HG03097 (cell line): ENCODE measurements at regions not wholly inside any gene's neighbourhood (a gene's known extent, or its start where the extent isn't known, plus 50 kb on each side); places are given as distances from the start of the nearest gene placed in this dataset.

ENCODE experiments used
- ATAC-seq: cut with Tn5 transposase; IDR thresholded peaks from one replicate; pipeline ENCODE4 v1.9.1; 2021; ENCODE audit not compliant: unreplicated experiment, low FRiP score

- ATAC-seq, result no peak
Observed at GRCh38 chr5:2281446-2281845, 398.7 kb upstream of the IRX4 start.

GRCh38 chr5:2280318-2280717, 397.6 kb upstream of the IRX4 start:
- no peak for ATAC-seq

GRCh38 chr5:2278825-2279456, 396.2 kb upstream of the IRX4 start:
- ATAC-seq, result no peak

- ATAC-seq, result no peak
Observed at GRCh38 chr5:2277886-2278285, 395.2 kb upstream of the IRX4 start.

GRCh38 chr5:2276101-2276500, 393.4 kb upstream of the IRX4 start:
- ATAC-seq, result no peak

- no peak for ATAC-seq
Observed at GRCh38 chr5:2272755-2273154, 390.0 kb upstream of the IRX4 start.

GRCh38 chr5:2272039-2272438, 389.3 kb upstream of the IRX4 start:
- no peak for ATAC-seq

GRCh38 chr5:2271316-2271715, 388.6 kb upstream of the IRX4 start:
- no peak for ATAC-seq

- ATAC-seq, result no peak
Observed at GRCh38 chr5:2270467-2270866, 387.7 kb upstream of the IRX4 start.

- ATAC-seq, result no peak
Observed at GRCh38 chr5:2269656-2270055, 386.9 kb upstream of the IRX4 start.

- ATAC-seq, result no peak
Observed at GRCh38 chr5:2267991-2268390, 385.3 kb upstream of the IRX4 start.

GRCh38 chr5:2266641-2267240, 384.0 kb upstream of the IRX4 start:
- no peak for ATAC-seq

GRCh38 chr5:2265341-2265740, 382.6 kb upstream of the IRX4 start:
- no peak for ATAC-seq

GRCh38 chr5:2263763-2264162, 381.0 kb upstream of the IRX4 start:
- no peak for ATAC-seq

GRCh38 chr5:2262620-2263019, 379.9 kb upstream of the IRX4 start:
- no peak for ATAC-seq

- ATAC-seq, result no peak
Observed at GRCh38 chr5:2261004-2261703, 378.4 kb upstream of the IRX4 start.

GRCh38 chr5:2260211-2261003, 377.7 kb upstream of the IRX4 start:
- ATAC-seq, result no peak

GRCh38 chr5:2259494-2260107, 376.9 kb upstream of the IRX4 start:
- ATAC-seq, result no peak

GRCh38 chr5:2258861-2259260, 376.1 kb upstream of the IRX4 start:
- ATAC-seq, result no peak

GRCh38 chr5:2257326-2258244, 374.9 kb upstream of the IRX4 start:
- no peak for ATAC-seq
